Kidney capillary endothelial cell (primary cell): ENCODE measurements at regions not wholly inside any gene's neighbourhood (a gene's known extent, or its start where the extent isn't known, plus 50 kb on each side); places are given as distances from the start of the nearest gene placed in this dataset.
"Not testable (repeated sequence)": the region's sequence is repeated elsewhere in the genome, so short reads cannot be mapped to it uniquely, and the experiment has no call there.

Experiments used
- DNase-seq: peaks from one replicate; pipeline ENCODE4 v3.0.0-alpha.2; 2018; ENCODE audit warnings: low spot score

DNA sequence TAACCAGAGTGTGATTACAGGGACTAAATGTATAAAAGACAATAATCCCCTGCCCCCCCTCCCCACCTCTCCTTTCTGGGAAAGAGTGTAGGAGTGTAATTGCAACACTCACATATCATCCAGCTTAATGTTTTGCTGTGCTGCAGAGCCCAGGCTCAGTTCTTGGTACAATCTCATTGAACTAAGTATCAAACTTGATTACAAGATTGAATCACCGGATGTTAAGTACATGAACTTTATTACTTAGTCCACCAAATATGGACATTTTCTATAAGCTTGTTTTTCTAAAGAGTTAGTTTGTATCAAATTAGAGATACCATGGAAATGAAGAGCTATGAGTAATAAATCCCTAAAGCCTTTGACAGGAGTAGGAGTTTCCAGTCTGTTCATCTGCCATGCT, 559.1 kb downstream of the ZNF674 start:
- no peak for DNase-seq

- DNase-seq = not testable (repeated sequence)
These were observed 562.1 kb downstream of the ZNF674 start for GRCh38 chrX:45982958-45983727.

DNA sequence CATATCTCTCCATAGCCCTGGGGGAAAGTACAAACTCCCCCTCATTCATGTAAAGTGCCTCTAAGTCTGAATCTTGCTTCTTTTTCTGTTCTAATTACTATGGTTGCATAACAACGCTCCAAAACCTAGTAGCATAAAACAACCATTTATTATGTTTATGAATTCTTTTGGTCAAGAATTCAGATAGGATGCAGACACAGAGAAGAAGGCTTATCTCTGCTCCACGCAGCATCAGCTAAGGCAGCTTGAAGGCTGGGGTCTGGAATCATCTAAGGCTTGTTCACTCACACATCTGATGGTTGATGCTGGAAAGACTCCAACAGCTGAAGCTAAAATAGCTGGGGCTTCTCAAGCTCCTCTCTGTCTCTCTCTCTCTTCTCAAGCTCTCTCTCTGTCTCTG, 564.5 kb downstream of the ZNF674 start:
- DNase-seq = no peak

- no peak for DNase-seq
These were observed 569.6 kb downstream of the ZNF674 start for GRCh38 chrX:45975633-45976032.

GRCh38 chrX:45972636-45973035, 572.6 kb downstream of the ZNF674 start:
- DNase-seq = no peak

- DNase-seq = no peak
These were observed 585.7 kb downstream of the ZNF674 start for GRCh38 chrX:45959567-45959966.

GRCh38 chrX:45956191-45956870, 588.9 kb downstream of the ZNF674 start:
- no peak for DNase-seq

- no peak for DNase-seq
These were observed 589.6 kb downstream of the ZNF674 start for GRCh38 chrX:45955661-45956060.

GRCh38 chrX:45954026-45954425, 591.2 kb downstream of the ZNF674 start:
- no peak for DNase-seq

GRCh38 chrX:45952030-45952429, 593.2 kb downstream of the ZNF674 start:
- DNase-seq = no peak

- no peak for DNase-seq
These were observed 609.8 kb downstream of the ZNF674 start for GRCh38 chrX:45935408-45935807.

DNA sequence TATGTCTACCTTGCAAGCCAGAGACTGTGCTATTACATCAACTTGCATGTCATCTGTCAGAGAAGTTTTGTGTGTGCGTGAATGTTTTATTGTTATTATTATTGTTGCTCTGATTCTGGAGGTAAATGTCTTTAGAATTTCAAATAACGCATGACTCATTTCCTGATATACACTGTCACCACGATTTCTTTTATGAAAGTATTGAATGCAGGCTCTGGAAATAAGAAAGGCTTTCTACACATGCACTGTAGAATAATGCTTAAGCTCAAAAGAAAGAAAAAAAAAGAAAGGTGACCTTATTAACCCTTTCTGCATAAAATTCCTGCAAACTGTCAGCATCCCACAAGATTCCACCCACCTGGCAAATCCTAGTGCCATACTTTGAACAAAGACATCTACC, 632.9 kb downstream of the ZNF674 start:
- peak; percentile 7 for DNase-seq

DNA sequence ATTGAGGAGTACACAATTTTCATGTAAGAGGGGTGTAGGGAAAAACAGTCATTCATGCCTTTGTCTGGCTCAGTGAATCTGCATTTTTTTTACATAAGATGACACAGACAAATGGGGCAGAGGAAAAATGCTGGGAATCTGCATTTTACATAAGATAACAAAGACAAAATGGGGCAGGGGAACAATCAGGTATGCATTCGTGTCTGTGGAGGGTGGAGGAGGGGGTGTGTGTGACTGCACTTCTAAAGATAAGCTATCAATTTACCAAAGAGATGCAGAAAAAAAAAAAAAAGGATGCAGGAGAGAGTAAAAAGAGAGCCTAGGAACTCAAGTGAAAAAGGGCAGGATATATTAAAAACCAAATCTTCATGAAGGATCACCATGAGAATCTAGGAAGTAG, 637.4 kb downstream of the ZNF674 start:
- no peak for DNase-seq

- no peak for DNase-seq
These were observed 641.4 kb downstream of the ZNF674 start for GRCh38 chrX:45903781-45904201.

DNA sequence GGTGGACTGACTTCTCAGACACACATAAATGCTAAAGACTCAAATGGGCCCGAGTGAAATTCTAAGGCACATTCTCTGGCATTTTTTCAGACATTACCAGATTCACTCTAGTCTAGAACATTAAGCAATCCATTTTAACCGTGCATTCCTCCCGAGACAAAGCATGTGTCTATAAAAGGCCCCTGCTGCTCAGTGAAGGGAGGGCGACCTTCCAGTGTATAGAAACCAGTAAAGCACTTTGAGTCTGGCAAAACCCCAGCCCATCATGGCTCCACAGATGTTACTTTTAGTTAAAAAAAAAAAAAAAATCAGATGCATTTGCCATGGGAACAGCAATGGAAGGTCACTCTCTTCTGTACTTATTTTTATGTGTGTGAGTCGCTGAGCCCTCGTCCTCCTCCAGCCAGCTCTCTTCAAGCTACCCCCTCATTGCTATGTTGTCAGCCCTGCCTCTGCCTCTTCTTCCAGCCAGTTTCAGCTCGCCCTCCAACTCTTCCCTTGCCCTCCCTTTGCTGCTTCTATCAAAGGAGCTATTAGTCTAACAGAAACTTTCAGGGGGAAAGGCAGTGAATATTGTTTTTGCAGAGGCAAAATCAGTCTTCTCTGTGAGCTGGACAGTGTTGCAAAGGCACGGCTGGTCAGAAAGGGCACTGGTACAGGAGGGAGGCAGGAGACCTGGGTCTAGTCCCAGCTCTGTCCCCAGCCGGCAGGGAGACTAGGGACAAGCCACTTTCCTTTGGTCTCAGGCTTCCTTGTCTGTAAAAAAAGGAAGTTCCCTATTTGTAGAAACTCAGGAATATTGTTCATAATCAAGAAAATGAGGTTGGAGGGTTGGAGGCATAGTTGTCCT, 644.2 kb downstream of the ZNF674 start:
- no peak for DNase-seq

GRCh38 chrX:45894864-45895645, 650.2 kb downstream of the ZNF674 start:
- DNase-seq = no peak

DNA sequence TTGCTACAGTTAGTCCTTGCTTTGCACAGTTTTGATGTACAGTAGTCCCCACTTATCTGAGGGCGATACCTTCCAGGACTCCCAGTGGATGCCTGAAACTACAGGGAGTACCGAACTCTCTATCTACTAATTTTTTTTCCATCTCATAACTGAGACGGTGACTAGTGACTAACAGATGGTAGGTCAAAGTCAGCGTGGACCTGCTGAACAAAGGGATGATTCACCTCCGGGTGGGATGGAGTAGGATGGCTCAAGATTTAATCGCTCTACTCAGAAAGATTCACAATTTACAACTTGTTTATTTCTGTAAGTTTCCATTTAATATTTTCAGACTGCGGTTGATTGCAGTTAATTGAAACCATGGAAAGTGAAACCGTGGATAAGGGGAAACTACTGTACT, 655.8 kb downstream of the ZNF674 start:
- DNase-seq = no peak

- no peak for DNase-seq
These were observed 656.7 kb downstream of the ZNF674 start for GRCh38 chrX:45888518-45888917.

- no peak for DNase-seq
These were observed 659.3 kb downstream of the ZNF674 start for GRCh38 chrX:45885931-45886330.

GRCh38 chrX:45879512-45879911, 665.7 kb downstream of the ZNF674 start:
- DNase-seq = no peak

DNA sequence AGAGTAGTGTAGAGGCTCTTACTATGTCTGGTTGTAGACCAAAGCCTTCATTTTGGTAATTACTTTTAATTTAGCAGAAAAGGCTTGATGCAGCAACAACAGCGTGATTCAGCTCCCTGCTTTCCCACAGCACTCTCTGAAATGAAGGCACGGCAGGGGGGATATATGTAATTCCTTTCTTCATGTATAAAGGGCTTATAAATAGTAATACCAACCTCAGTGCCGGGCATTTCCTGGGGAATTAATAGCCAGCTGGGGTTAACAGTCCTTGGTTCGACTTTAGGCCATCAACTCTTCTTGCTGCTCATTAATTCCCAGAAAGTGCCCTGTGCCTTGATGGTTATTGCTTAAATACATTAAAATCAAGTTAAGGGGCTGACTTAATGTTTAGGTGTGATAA, 669.0 kb downstream of the ZNF674 start:
- no peak for DNase-seq

- no peak for DNase-seq
These were observed 671.4 kb downstream of the ZNF674 start for GRCh38 chrX:45873781-45874180.
